COLO668 (cell line): ENCODE measurements at regions not wholly inside any gene's neighbourhood (a gene's known extent, or its start where the extent isn't known, plus 50 kb on each side); places are given as distances from the start of the nearest gene placed in this dataset.

Source experiments
- DNase-seq: peaks from one replicate; lab custom pipeline; 2025; ENCODE audit not compliant: unreplicated experiment; lab: John Stamatoyannopoulos, UW

GRCh38 chr4:106773076-106773905 lies 262.8 kb downstream of the DKK2 start:
- DNase-seq: no peak

GRCh38 chr4:106767991-106768390 lies 268.1 kb downstream of the DKK2 start:
- no peak for DNase-seq

- no peak for DNase-seq
Measured at GRCh38 chr4:106766519-106766918, 269.6 kb downstream of the DKK2 start.

GRCh38 chr4:106764774-106765173 lies 271.3 kb downstream of the DKK2 start:
- DNase-seq: no peak

GRCh38 chr4:106762666-106763443 lies 273.3 kb downstream of the DKK2 start:
- DNase-seq: no peak

GRCh38 chr4:106753426-106753825 lies 282.7 kb downstream of the DKK2 start:
- DNase-seq: no peak

- DNase-seq: no peak
Measured at GRCh38 chr4:106746451-106746850, 289.7 kb downstream of the DKK2 start.

- no peak for DNase-seq
Measured at GRCh38 chr4:106738121-106738520, 298.0 kb downstream of the DKK2 start.

GRCh38 chr4:106718548-106718947 lies 317.6 kb downstream of the DKK2 start:
- no peak for DNase-seq

GRCh38 chr4:106717091-106717490 lies 319.0 kb downstream of the DKK2 start:
- DNase-seq: no peak

- no peak for DNase-seq
Measured at GRCh38 chr4:106715825-106716224, 320.3 kb downstream of the DKK2 start.

GRCh38 chr4:106708464-106708816 lies 327.7 kb downstream of the DKK2 start:
- no peak for DNase-seq

- DNase-seq: no peak
Measured at GRCh38 chr4:106707776-106708463, 328.2 kb downstream of the DKK2 start.

GRCh38 chr4:106704253-106704870 lies 331.8 kb downstream of the DKK2 start:
- no peak for DNase-seq

- no peak for DNase-seq
Measured at GRCh38 chr4:106700321-106700720, 331.7 kb upstream of the GIMD1 start.

- no peak for DNase-seq
Measured at GRCh38 chr4:106698621-106699195, 330.1 kb upstream of the GIMD1 start.

- no peak for DNase-seq
Measured at GRCh38 chr4:106695501-106696262, 327.1 kb upstream of the GIMD1 start.

GRCh38 chr4:106694232-106694631 lies 325.7 kb upstream of the GIMD1 start:
- DNase-seq: no peak

GRCh38 chr4:106691749-106692148 lies 323.2 kb upstream of the GIMD1 start:
- DNase-seq: no peak

GRCh38 chr4:106690487-106690886 lies 321.9 kb upstream of the GIMD1 start:
- DNase-seq: no peak
